B cell (primary cell): ENCODE measurements at regions not wholly inside any gene's neighbourhood (a gene's known extent, or its start where the extent isn't known, plus 50 kb on each side); places are given as distances from the start of the nearest gene placed in this dataset.

Experiments
- ATAC-seq: fragments of 200-7000 bp; cut with Tn5 transposase; one replicate; pipeline ENCODE4 v1.10.0; 2021; ENCODE audit warnings: low read depth, mild to moderate bottlenecking, moderate number of reproducible peaks, moderate library complexity
- CTCF ChIA-PET: fragments of 350-600 bp; sonication (Branson Sonifier 250); formaldehyde crosslinking; loops from one replicate; lab custom pipeline; 2021; ENCODE audit warnings: antibody characterized with exemption, inconsistent platforms; lab: Charles Lee
- POLR2A ChIA-PET: fragments of 350-600 bp; sonication (Branson Sonifier 250); formaldehyde crosslinking; loops from one replicate; lab custom pipeline; 2021; ENCODE audit warnings: antibody characterized with exemption; lab: Charles Lee
- DNase-seq: peaks from one replicate; pipeline ENCODE4 v3.0.0; 2013
- H2AFZ ChIP-seq: 2 replicates; pipeline ENCODE4 v1.6.1; 2012; ENCODE audit warnings: mild to moderate bottlenecking, low read depth, low read length; ENCODE audit not compliant: insufficient read depth, poor library complexity, severe bottlenecking
- H3K27ac ChIP-seq, 2 donors: 1 replicate in 1 of 2; 2 replicates in 1 of 2; pipeline ENCODE4 v1.5.1; 2012 to 2013; ENCODE audit warnings: low read length in 2 of 2, mild to moderate bottlenecking in 2 of 2, moderate library complexity in 1 of 2
- H3K27me3 ChIP-seq, 4 experiments: fragments of 200-600 bp in 1 of 4; sonication (generic) in 1 of 4; replicated peaks in 1 of 4; 1 replicate in 2 of 4; 2 replicates in 2 of 4; pipeline versions ENCODE4 v1.6.1 to v1.7.0; 2013 to 2016; ENCODE audit warnings: low read length in 3 of 4, mild to moderate bottlenecking in 2 of 4, mixed read lengths in 1 of 4, moderate library complexity in 1 of 4; ENCODE audit not compliant: insufficient read depth in 4 of 4, control insufficient read depth in 3 of 4; ENCODE audit errors: control extremely low read depth in 1 of 4
- H3K36me3 ChIP-seq, 2 experiments: replicated peaks in 1 of 2; 1 replicate in 1 of 2; 2 replicates in 1 of 2; pipeline versions ENCODE4 v1.6.1 to v1.7.1; 2013; ENCODE audit warnings: low read length in 1 of 2; ENCODE audit not compliant: insufficient read depth in 2 of 2, control insufficient read depth in 1 of 2; ENCODE audit errors: control extremely low read depth in 1 of 2, extremely low read depth in 1 of 2
- H3K4me1 ChIP-seq, 2 donors: fragments of 200-600 bp in 1 of 2; sonication (generic) in 1 of 2; 1 replicate in 1 of 2; 2 replicates in 1 of 2; pipeline versions ENCODE4 v1.5.1 to v1.6.1; 2013 to 2017; ENCODE audit warnings: low read length in 2 of 2; ENCODE audit not compliant: control insufficient read depth in 2 of 2, insufficient read depth in 2 of 2
- H3K4me2 ChIP-seq: replicated peaks from 2 replicates; pipeline ENCODE3; 2012; ENCODE audit warnings: mild to moderate bottlenecking, low read depth, low read length; ENCODE audit not compliant: poor library complexity, severe bottlenecking
- H3K4me3 ChIP-seq, 5 experiments: fragments of 200-600 bp in 1 of 5; sonication (generic) in 1 of 5; 1 replicate in 3 of 5; 2 replicates in 2 of 5; pipeline versions ENCODE4 v1.5.1 to v1.7.0; 2011 to 2016; ENCODE audit warnings: low read length in 4 of 5, mild to moderate bottlenecking in 4 of 5, low read depth in 2 of 5, control low read depth in 1 of 5, moderate library complexity in 1 of 5; ENCODE audit not compliant: insufficient read depth in 1 of 5; ENCODE audit errors: control extremely low read depth in 1 of 5, extremely low read depth in 1 of 5
- H3K79me2 ChIP-seq: fragments of 200-600 bp; sonication (generic); one replicate; pipeline ENCODE4 v1.6.0; 2016; ENCODE audit warnings: low read length; ENCODE audit not compliant: control insufficient read depth, insufficient read depth
- H3K9ac ChIP-seq: fragments of 200-600 bp; sonication (generic); 2 replicates; pipeline ENCODE4 v1.6.1; 2017; ENCODE audit warnings: mild to moderate bottlenecking, low read length, moderate library complexity
- H3K9me3 ChIP-seq, 3 donors: one replicate each; pipeline versions ENCODE4 v1.6.1 to v1.7.1; 2013; ENCODE audit warnings: low read length in 2 of 3; ENCODE audit not compliant: control insufficient read depth in 2 of 3, insufficient read depth in 1 of 3; ENCODE audit errors: control extremely low read depth in 1 of 3
- H4K20me1 ChIP-seq: 2 replicates; pipeline ENCODE4 v1.6.0; 2012; ENCODE audit warnings: mild to moderate bottlenecking, low read length; ENCODE audit not compliant: insufficient read depth, control insufficient read depth, poor library complexity, severe bottlenecking
- H3K27ac Mint-ChIP-seq: one replicate; pipeline ENCODE4 v1.8.0; 2021; ENCODE audit warnings: mixed read lengths
- H3K27me3 Mint-ChIP-seq: one replicate; pipeline ENCODE4 v1.8.0; 2021; ENCODE audit warnings: mixed read lengths
- H3K4me1 Mint-ChIP-seq: one replicate; pipeline ENCODE4 v1.8.0; 2021; ENCODE audit warnings: mixed read lengths
- H3K4me3 Mint-ChIP-seq: one replicate; pipeline ENCODE4 v1.8.0; 2021; ENCODE audit warnings: mixed read lengths
- H3K9me3 Mint-ChIP-seq: one replicate; pipeline ENCODE4 v1.8.0; 2022; ENCODE audit warnings: mixed read lengths; ENCODE audit not compliant: insufficient read depth
- CTCF ChIP-seq: fragments of 200-600 bp; IDR thresholded peaks from one replicate; pipeline ENCODE4 v1.8.0; 2022; ENCODE audit warnings: antibody characterized with exemption, mild to moderate bottlenecking
- EZH2 ChIP-seq: IDR thresholded peaks from 2 replicates; pipeline ENCODE4 v1.6.1; 2012; ENCODE audit warnings: borderline replicate concordance, low read depth, mild to moderate bottlenecking, moderate library complexity, low read length; ENCODE audit not compliant: insufficient read depth, poor library complexity, severe bottlenecking
- WGBS: methylation state at CpG from one replicate; pipeline ENCODE4 v1.1.5; 2013; ENCODE audit warnings: missing lambda C conversion rate; ENCODE audit not compliant: insufficient coverage; 5-methylcytosine and 5-hydroxymethylcytosine counted together
- intact Hi-C: fragments of 100-400 bp; cut with micrococcal nuclease; formaldehyde crosslinking; loops from one replicate; pipeline ENCODE4 v1.10.0; 2022

DNA sequence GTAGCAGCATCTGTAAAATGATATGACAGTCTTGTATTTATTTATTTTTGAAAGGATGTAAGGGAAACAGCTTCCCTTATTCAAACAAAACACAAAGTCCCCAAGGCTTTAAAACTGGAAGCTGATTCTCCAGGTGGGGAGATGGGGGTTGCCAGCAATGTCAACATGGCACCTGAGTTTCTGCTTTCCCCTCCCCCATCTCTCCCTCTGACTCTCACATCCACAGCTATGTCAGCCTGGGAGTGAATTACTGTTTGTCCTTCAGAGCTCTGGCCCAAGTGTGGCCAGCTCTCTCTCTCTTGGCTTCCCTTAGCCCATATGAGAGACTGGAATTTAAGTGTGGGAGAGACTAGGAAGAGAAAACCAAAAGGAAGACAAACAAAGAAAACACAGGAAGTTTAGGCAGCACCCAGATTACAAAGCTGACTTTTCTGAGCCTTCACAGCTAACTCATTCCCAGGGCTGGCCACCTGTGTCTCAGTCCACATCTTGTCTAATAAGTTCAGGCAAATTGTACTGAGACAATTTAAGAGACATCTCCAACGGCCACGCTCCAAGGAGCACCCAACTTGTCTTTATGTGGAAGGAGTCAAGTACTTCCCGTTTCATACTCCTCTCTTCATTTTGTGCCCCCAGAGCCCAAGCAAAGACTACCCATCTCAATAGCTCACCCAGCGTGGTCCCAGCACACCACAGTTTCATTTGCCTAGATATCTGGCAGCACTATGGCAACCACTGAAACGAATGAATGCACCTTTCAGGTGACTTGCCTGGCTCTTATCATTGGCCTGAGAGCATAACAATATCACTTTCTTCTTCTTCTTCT is 69.2 kb downstream of the SOX9 start:
- Mint-ChIP-seq H3K4me1 (no peaks in the 10 kb centered on the region), H3K9me3 (no peaks in the 10 kb centered on the region), H3K27me3 (no peaks in the 10 kb centered on the region), H3K27ac (no peak overlapping the region), H3K4me3 (no peak overlapping the region)
- H3K4me1 ChIP-seq: no peaks in the 10 kb centered on the region
- no peak overlapping the region for H3K4me3 ChIP-seq
- 68% methylated on average over 5 of the region's 5 CpGs for WGBS
- no peak overlapping the region for H3K9ac ChIP-seq
- TF ChIP-seq CTCF: no peak
- no peak for TF ChIP-seq EZH2
- H4K20me1 ChIP-seq: no peaks in the 10 kb centered on the region
- no peak overlapping the region for H3K27ac ChIP-seq
- no peak overlapping the region for H2AFZ ChIP-seq
- no peak overlapping the region for H3K4me2 ChIP-seq
- H3K27me3 ChIP-seq: no peaks in the 10 kb centered on the region
- intact Hi-C loops: no loop called here
- peaks cover 0 to 26% (median 0%) of the 10 kb centered on the region in 3 donors for H3K9me3 ChIP-seq
- DNase-seq (no peak), ATAC-seq (no peak)
- H3K79me2 ChIP-seq: no peaks in the 10 kb centered on the region
- no peaks in the 10 kb centered on the region for H3K36me3 ChIP-seq
- ChIA-PET CTCF (no interaction called here), POLR2A (no interaction called here)

DNA sequence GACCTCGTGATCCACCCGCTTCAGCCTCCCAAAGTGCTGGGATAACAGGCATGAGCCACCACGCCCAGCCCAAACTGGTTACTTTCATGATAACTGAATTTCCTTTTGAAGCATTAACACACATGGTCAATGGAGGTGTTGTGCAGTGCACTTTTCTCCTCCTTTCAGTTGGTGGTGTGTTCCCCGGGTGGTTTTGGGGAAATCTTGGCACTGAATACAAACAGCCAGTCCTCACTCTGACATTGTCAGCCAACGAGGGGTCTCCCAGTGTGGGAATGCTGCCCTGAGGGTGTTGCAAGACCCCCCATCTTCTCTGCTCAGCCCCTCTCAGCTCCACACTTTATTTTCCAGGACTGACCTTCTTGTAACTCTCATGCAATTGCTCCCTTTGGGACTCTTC is 70.5 kb downstream of the SOX9 start:
- Histone ChIP-seq H3K36me3 (no peaks in the 10 kb centered on the region), H3K9me3 (peaks cover 0 to 23% (median 0%) of the 10 kb centered on the region in 3 donors), H3K27ac (no peak overlapping the region), H3K4me2 (no peak overlapping the region), H3K4me3 (no peak overlapping the region), H2AFZ (no peak overlapping the region), H4K20me1 (no peaks in the 10 kb centered on the region), H3K4me1 (no peaks in the 10 kb centered on the region), H3K27me3 (no peaks in the 10 kb centered on the region), H3K79me2 (no peaks in the 10 kb centered on the region), H3K9ac (no peak overlapping the region)
- no peaks in the 10 kb centered on the region for H3K27me3 Mint-ChIP-seq
- intact Hi-C loops: no loop called here
- no peak for TF ChIP-seq EZH2
- TF ChIP-seq CTCF: no peak
- 100% methylated on average over 1 of the region's 5 CpGs for WGBS
- ATAC-seq (no peak), DNase-seq (no peak)
- no peak overlapping the region for H3K4me3 Mint-ChIP-seq
- POLR2A ChIA-PET: no interaction called here
- H3K9me3 Mint-ChIP-seq: peaks cover 2% of the 10 kb centered on the region
- CTCF ChIA-PET: no interaction called here
- no peak overlapping the region for H3K27ac Mint-ChIP-seq
- H3K4me1 Mint-ChIP-seq: no peaks in the 10 kb centered on the region
